ENCODE measurements at regions not wholly inside any gene's neighbourhood (a gene's known extent, or its start where the extent isn't known, plus 50 kb on each side); places are given as distances from the start of the nearest gene placed in this dataset.

DNA sequence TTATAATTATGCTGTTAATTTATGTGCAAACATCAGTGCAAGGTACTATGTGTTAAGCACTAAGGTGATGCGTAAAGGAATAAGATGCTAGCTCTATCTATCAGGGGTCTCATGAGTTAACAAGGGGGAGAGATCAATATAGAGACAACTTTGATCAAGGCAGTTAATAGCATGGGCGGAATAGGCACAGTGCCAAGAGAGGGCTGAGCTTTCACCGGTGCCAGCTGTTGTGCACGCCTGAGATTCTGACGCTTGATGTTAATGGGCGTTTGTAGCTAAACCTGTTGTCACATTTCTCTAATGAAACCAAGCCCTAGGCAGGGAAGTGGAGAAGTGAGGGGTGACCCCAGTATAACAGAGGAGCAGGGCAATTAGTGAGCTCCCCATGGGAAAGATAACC lies 86.0 kb upstream of the NMU start:
- no peaks in the 10 kb centered on the region for H4K20me1 ChIP-seq (replicated peaks; ENCODE audit: insufficient read depth)
- no peaks in the 10 kb centered on the region for H3K27me3 ChIP-seq (ENCODE audit: insufficient read depth)
- Mint-ChIP-seq H3K27ac (no peak overlapping the region), H3K4me3 (no peak overlapping the region), H3K36me3 (ENCODE audit: low read depth) (no peaks in the 10 kb centered on the region), H3K27me3 (ENCODE audit: insufficient read depth, low read depth, poor library complexity) (peaks cover 1% of the 10 kb centered on the region), H3K9me3 (no peaks in the 10 kb centered on the region), H3K4me1 (no peaks in the 10 kb centered on the region)
- ATAC-seq (no peak), DNase-seq (ENCODE audit: low spot score) (no peak)
- H3K27ac ChIP-seq (ENCODE audit: low read depth) = no peak overlapping the region
- H3K9me2 ChIP-seq (ENCODE audit: insufficient read depth) = no peaks in the 10 kb centered on the region
- H3K36me3 ChIP-seq (ENCODE audit: insufficient read depth) = no peaks in the 10 kb centered on the region
- H3K4me2 ChIP-seq = no peak overlapping the region
- H2AFZ ChIP-seq = no peak overlapping the region
- no peak overlapping the region for H3K4me3 ChIP-seq
- no peaks in the 10 kb centered on the region for H3K4me1 ChIP-seq (ENCODE audit: insufficient read depth)
- H3F3A ChIP-seq (replicated peaks; ENCODE audit: low read depth) = no peaks in the 10 kb centered on the region
- no peaks in the 10 kb centered on the region for H3K79me2 ChIP-seq (replicated peaks; ENCODE audit: insufficient read depth)
- TF ChIP-seq EZH2phosphoT487 (IDR thresholded peaks at IDR 0.05; ENCODE audit: unreplicated experiment) = no peak
- TF ChIP-seq, protein P1, sequence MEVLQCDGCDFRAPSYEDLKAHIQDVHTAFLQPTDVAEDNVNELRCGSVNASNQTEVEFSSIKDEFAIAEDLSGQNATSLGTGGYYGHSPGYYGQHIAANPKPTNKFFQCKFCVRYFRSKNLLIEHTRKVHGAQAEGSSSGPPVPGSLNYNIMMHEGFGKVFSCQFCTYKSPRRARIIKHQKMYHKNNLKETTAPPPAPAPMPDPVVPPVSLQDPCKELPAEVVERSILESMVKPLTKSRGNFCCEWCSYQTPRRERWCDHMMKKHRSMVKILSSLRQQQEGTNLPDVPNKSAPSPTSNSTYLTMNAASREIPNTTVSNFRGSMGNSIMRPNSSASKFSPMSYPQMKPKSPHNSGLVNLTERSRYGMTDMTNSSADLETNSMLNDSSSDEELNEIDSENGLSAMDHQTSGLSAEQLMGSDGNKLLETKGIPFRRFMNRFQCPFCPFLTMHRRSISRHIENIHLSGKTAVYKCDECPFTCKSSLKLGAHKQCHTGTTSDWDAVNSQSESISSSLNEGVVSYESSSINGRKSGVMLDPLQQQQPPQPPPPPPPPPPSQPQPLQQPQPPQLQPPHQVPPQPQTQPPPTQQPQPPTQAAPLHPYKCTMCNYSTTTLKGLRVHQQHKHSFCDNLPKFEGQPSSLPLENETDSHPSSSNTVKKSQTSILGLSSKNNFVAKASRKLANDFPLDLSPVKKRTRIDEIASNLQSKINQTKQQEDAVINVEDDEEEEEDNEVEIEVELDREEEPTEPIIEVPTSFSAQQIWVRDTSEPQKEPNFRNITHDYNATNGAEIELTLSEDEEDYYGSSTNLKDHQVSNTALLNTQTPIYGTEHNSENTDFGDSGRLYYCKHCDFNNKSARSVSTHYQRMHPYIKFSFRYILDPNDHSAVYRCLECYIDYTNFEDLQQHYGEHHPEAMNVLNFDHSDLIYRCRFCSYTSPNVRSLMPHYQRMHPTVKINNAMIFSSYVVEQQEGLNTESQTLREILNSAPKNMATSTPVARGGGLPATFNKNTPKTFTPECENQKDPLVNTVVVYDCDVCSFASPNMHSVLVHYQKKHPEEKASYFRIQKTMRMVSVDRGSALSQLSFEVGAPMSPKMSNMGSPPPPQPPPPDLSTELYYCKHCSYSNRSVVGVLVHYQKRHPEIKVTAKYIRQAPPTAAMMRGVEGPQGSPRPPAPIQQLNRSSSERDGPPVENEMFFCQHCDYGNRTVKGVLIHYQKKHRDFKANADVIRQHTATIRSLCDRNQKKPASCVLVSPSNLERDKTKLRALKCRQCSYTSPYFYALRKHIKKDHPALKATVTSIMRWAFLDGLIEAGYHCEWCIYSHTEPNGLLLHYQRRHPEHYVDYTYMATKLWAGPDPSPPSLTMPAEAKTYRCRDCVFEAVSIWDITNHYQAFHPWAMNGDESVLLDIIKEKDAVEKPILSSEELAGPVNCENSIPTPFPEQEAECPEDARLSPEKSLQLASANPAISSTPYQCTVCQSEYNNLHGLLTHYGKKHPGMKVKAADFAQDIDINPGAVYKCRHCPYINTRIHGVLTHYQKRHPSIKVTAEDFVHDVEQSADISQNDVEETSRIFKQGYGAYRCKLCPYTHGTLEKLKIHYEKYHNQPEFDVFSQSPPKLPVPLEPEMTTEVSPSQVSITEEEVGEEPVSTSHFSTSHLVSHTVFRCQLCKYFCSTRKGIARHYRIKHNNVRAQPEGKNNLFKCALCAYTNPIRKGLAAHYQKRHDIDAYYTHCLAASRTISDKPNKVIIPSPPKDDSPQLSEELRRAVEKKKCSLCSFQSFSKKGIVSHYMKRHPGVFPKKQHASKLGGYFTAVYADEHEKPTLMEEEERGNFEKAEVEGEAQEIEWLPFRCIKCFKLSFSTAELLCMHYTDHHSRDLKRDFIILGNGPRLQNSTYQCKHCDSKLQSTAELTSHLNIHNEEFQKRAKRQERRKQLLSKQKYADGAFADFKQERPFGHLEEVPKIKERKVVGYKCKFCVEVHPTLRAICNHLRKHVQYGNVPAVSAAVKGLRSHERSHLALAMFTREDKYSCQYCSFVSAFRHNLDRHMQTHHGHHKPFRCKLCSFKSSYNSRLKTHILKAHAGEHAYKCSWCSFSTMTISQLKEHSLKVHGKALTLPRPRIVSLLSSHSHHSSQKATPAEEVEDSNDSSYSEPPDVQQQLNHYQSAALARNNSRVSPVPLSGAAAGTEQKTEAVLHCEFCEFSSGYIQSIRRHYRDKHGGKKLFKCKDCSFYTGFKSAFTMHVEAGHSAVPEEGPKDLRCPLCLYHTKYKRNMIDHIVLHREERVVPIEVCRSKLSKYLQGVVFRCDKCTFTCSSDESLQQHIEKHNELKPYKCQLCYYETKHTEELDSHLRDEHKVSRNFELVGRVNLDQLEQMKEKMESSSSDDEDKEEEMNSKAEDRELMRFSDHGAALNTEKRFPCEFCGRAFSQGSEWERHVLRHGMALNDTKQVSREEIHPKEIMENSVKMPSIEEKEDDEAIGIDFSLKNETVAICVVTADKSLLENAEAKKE (CRISPR knock-in tag; IDR thresholded peaks at IDR 0.05) = no peak
- no peak for TF ChIP-seq ZNF331 (CRISPR knock-in tag; IDR thresholded peaks at IDR 0.05; ENCODE audit: low read depth)
- no peak for TF ChIP-seq POLR2AphosphoS5 (IDR thresholded peaks at IDR 0.05; ENCODE audit: low read depth)
- TF ChIP-seq, protein P2, sequence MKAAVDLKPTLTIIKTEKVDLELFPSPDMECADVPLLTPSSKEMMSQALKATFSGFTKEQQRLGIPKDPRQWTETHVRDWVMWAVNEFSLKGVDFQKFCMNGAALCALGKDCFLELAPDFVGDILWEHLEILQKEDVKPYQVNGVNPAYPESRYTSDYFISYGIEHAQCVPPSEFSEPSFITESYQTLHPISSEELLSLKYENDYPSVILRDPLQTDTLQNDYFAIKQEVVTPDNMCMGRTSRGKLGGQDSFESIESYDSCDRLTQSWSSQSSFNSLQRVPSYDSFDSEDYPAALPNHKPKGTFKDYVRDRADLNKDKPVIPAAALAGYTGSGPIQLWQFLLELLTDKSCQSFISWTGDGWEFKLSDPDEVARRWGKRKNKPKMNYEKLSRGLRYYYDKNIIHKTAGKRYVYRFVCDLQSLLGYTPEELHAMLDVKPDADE (IDR thresholded peaks at IDR 0.05) = no peak
- TF ChIP-seq EZH2 (IDR thresholded peaks at IDR 0.05; ENCODE audit: low read depth, unreplicated experiment) = no peak
- TF ChIP-seq ZNF114 (CRISPR knock-in tag; IDR thresholded peaks at IDR 0.05) = no peak
